H4 (cell line): ENCODE measurements at regions not wholly inside any gene's neighbourhood (a gene's known extent, or its start where the extent isn't known, plus 50 kb on each side); places are given as distances from the start of the nearest gene placed in this dataset.
"Not testable (repeated sequence)": the region's sequence is repeated elsewhere in the genome, so short reads cannot be mapped to it uniquely, and the experiment has no call there.

Source experiments
- DNase-seq: peaks from one replicate; pipeline ENCODE4 v3.0.0-alpha.2; 2015; ENCODE audit warnings: low spot score

GRCh38 chr12:28771968-28772367 lies 377.1 kb upstream of the FAR2 start:
- DNase-seq = no peak

GRCh38 chr12:28775556-28775955 lies 373.5 kb upstream of the FAR2 start:
- no peak for DNase-seq

- no peak for DNase-seq
Measured at GRCh38 chr12:28776220-28776619, 372.9 kb upstream of the FAR2 start.

- no peak for DNase-seq
Measured at GRCh38 chr12:28776913-28777422, 372.1 kb upstream of the FAR2 start.

GRCh38 chr12:28777603-28778365 lies 371.3 kb upstream of the FAR2 start:
- DNase-seq = no peak

GRCh38 chr12:28780096-28780495 lies 369.0 kb upstream of the FAR2 start:
- DNase-seq = peak; percentile 53

GRCh38 chr12:28780960-28781359 lies 368.1 kb upstream of the FAR2 start:
- no peak for DNase-seq

GRCh38 chr12:28781671-28782652 lies 367.1 kb upstream of the FAR2 start:
- DNase-seq = no peak

- no peak for DNase-seq
Measured at GRCh38 chr12:28782812-28783211, 366.3 kb upstream of the FAR2 start.

GRCh38 chr12:28787151-28787550 lies 361.9 kb upstream of the FAR2 start:
- DNase-seq = no peak

- DNase-seq = not testable (repeated sequence)
Measured at GRCh38 chr12:28788256-28788655, 360.8 kb upstream of the FAR2 start.

- no peak for DNase-seq
Measured at GRCh38 chr12:28793581-28794151, 355.4 kb upstream of the FAR2 start.

GRCh38 chr12:28794211-28794610 lies 354.9 kb upstream of the FAR2 start:
- DNase-seq = no peak

- no peak for DNase-seq
Measured at GRCh38 chr12:28794786-28795185, 354.3 kb upstream of the FAR2 start.

GRCh38 chr12:28795311-28795710 lies 353.8 kb upstream of the FAR2 start:
- no peak for DNase-seq

GRCh38 chr12:28799348-28799747 lies 349.7 kb upstream of the FAR2 start:
- no peak for DNase-seq

GRCh38 chr12:28800129-28800528 lies 348.9 kb upstream of the FAR2 start:
- DNase-seq = no peak

GRCh38 chr12:28802706-28803438 lies 346.2 kb upstream of the FAR2 start:
- DNase-seq = no peak

GRCh38 chr12:28807535-28807934 lies 341.5 kb upstream of the FAR2 start:
- DNase-seq = no peak

- DNase-seq = no peak
Measured at GRCh38 chr12:28811457-28811856, 337.6 kb upstream of the FAR2 start.

- DNase-seq = no peak
Measured at GRCh38 chr12:28814246-28814645, 334.8 kb upstream of the FAR2 start.

- DNase-seq = no peak
Measured at GRCh38 chr12:28817524-28817923, 331.6 kb upstream of the FAR2 start.
